ENCODE measurements at regions not wholly inside any gene's neighbourhood (a gene's known extent, or its start where the extent isn't known, plus 50 kb on each side); places are given as distances from the start of the nearest gene placed in this dataset.

GRCh38 chr13:79663977-79664636, 183.2 kb downstream of the NDFIP2 start:
- Mint-ChIP-seq H3K27ac (no peak overlapping the region), H3K27me3 (ENCODE audit: insufficient read depth) (no peaks in the 10 kb centered on the region), H3K36me3 (ENCODE audit: low read depth) (no peaks in the 10 kb centered on the region), H3K4me1 (peaks cover 27% of the 10 kb centered on the region), H3K9me3 (no peaks in the 10 kb centered on the region), H3K4me3 (no peak overlapping the region)
- DNase-seq, result no peak
- no peaks in the 10 kb centered on the region for H3K9me3 ChIP-seq (ENCODE audit: control insufficient read depth, low read length)
- no peak overlapping the region for H3K4me3 ChIP-seq (ENCODE audit: low read length)
- WGBS, 2 experiments (ENCODE audit: insufficient coverage in 1 of 2, insufficient read length in 1 of 2), result 92 to 100% methylated on average over 5 to 6 of the region's 6 CpGs
- no peak overlapping the region for H3K9ac ChIP-seq (ENCODE audit: extremely low read depth, low read length, poor library complexity, severe bottlenecking)
- H3K36me3 ChIP-seq (ENCODE audit: control insufficient read depth, insufficient read depth, low read length), result no peaks in the 10 kb centered on the region
- peaks cover 3% of the 10 kb centered on the region for H3K4me1 ChIP-seq (ENCODE audit: control insufficient read depth, insufficient read depth, low read length)
- no peak for TF ChIP-seq CTCF (conservative IDR thresholded peaks at IDR 0.05)
- no peak overlapping the region for H3K27ac ChIP-seq (ENCODE audit: low read depth, low read length)
- no peaks in the 10 kb centered on the region for H3K27me3 ChIP-seq (ENCODE audit: control insufficient read depth, insufficient read depth, low read length, poor library complexity, severe bottlenecking)

GRCh38 chr13:79663435-79663834, 182.5 kb downstream of the NDFIP2 start:
- peaks cover 25% of the 10 kb centered on the region for H3K4me1 Mint-ChIP-seq
- no peaks in the 10 kb centered on the region for H3K27me3 Mint-ChIP-seq (ENCODE audit: insufficient read depth)
- H3K9me3 Mint-ChIP-seq, result no peaks in the 10 kb centered on the region
- peaks cover 3% of the 10 kb centered on the region for H3K4me1 ChIP-seq (ENCODE audit: control insufficient read depth, insufficient read depth, low read length)
- no peaks in the 10 kb centered on the region for H3K36me3 Mint-ChIP-seq (ENCODE audit: low read depth)
- no peaks in the 10 kb centered on the region for H3K9me3 ChIP-seq (ENCODE audit: control insufficient read depth, low read length)
- no peak overlapping the region for H3K4me3 ChIP-seq (ENCODE audit: low read length)
- H3K4me3 Mint-ChIP-seq, result no peak overlapping the region
- WGBS, 2 experiments (ENCODE audit: insufficient coverage in 1 of 2, insufficient read length in 1 of 2), result 100% methylated on average over 2 of the region's 2 CpGs; no CpG with 5 or more reads in 1 of the 2 experiments
- DNase-seq, result no peak
- no peak overlapping the region for H3K27ac Mint-ChIP-seq
- H3K9ac ChIP-seq (ENCODE audit: extremely low read depth, low read length, poor library complexity, severe bottlenecking), result no peak overlapping the region
- no peak for TF ChIP-seq CTCF (conservative IDR thresholded peaks at IDR 0.05)
- no peaks in the 10 kb centered on the region for H3K36me3 ChIP-seq (ENCODE audit: control insufficient read depth, insufficient read depth, low read length)
- H3K27ac ChIP-seq (ENCODE audit: low read depth, low read length), result no peak overlapping the region
- no peaks in the 10 kb centered on the region for H3K27me3 ChIP-seq (ENCODE audit: control insufficient read depth, insufficient read depth, low read length, poor library complexity, severe bottlenecking)

GRCh38 chr13:79662882-79663281, 181.9 kb downstream of the NDFIP2 start:
- H3K27me3 ChIP-seq (ENCODE audit: control insufficient read depth, insufficient read depth, low read length, poor library complexity, severe bottlenecking), result no peaks in the 10 kb centered on the region
- H3K36me3 ChIP-seq (ENCODE audit: control insufficient read depth, insufficient read depth, low read length), result no peaks in the 10 kb centered on the region
- peaks cover 3% of the 10 kb centered on the region for H3K4me1 ChIP-seq (ENCODE audit: control insufficient read depth, insufficient read depth, low read length)
- H3K4me3 ChIP-seq (ENCODE audit: low read length), result no peak overlapping the region
- no peak overlapping the region for H3K9ac ChIP-seq (ENCODE audit: extremely low read depth, low read length, poor library complexity, severe bottlenecking)
- peak; percentile 26 for TF ChIP-seq CTCF (conservative IDR thresholded peaks at IDR 0.05)
- WGBS, 2 experiments (ENCODE audit: insufficient coverage in 1 of 2, insufficient read length in 1 of 2), result 33 to 83% methylated on average over 1 to 3 of the region's 3 CpGs
- no peak overlapping the region for H3K4me3 Mint-ChIP-seq
- H3K36me3 Mint-ChIP-seq (ENCODE audit: low read depth), result no peaks in the 10 kb centered on the region
- no peaks in the 10 kb centered on the region for H3K9me3 ChIP-seq (ENCODE audit: control insufficient read depth, low read length)
- no peaks in the 10 kb centered on the region for H3K27me3 Mint-ChIP-seq (ENCODE audit: insufficient read depth)
- no peak overlapping the region for H3K27ac Mint-ChIP-seq
- no peak overlapping the region for H3K27ac ChIP-seq (ENCODE audit: low read depth, low read length)
- no peaks in the 10 kb centered on the region for H3K9me3 Mint-ChIP-seq
- peaks cover 19% of the 10 kb centered on the region for H3K4me1 Mint-ChIP-seq
- DNase-seq, result no peak
